DMS 273 (cell line): ENCODE measurements at regions not wholly inside any gene's neighbourhood (a gene's known extent, or its start where the extent isn't known, plus 50 kb on each side); places are given as distances from the start of the nearest gene placed in this dataset.

Experiments used
- DNase-seq: peaks from one replicate; lab custom pipeline; 2025; ENCODE audit not compliant: unreplicated experiment; lab: John Stamatoyannopoulos, UW

DNA sequence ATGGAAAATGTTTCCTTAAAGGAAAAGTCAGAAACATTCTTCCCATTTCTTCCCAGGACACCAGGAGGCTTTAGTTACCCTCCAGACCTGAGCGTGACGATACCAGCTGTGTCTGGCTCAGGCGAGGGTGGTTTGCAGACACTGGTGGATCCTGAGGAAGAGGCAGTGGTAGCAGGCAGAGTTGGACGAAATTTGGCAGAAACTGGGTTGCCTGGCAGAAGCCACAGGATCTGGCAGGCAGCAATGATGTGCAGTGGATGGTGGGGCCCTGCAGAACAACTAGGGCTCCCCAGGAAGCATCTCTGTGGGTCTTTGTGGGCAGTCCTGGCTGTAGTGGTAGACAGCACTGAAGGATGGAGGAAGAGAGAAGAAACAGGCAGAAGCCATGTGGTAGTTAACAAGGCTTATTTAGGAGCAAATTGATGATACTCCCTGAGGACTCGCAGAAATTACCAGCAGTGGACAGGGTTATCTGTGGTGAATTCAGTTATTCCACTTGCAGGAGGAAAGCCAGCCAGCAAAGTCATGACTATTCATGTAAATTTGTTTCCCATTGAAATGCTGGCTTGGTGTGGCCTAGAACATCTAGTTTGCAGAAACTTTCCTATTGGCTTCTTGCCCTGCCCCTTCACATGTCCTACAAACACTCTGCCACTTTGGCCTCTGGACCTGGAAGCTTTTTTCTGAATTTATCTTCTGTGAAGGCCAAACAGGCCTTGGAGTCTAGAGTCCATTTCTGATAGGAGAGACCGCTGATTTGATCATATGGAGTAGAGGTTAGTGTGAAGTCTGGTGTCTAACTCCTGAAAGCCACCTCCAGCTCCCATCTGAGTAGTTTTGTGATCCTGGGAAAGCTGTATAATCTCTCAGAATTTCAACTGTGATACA lies 212.0 kb downstream of the DMRT2 start:
- no peak for DNase-seq

DNA sequence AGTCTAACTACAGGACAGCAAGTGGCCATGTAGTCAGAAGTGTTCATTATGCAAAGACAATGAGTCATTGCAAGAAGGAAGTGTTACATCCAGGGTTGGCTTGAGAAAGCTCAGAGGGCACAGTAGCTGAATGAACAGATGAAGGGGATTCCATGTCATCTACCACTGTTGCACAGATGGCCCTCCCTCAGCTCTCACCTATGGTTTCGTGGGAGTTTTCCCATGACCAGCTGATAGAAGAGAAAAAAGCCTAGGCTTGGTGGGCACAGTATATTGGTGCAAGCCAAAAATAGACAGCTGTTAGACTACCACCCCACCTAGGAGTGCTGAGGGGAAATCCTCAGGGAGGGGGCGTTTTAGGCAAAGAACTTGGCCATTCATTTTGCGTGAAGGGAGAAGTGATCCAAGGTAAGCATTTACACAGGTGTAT lies 217.0 kb downstream of the DMRT2 start:
- no peak for DNase-seq

GRCh38 chr9:1267581-1267980 lies 217.4 kb downstream of the DMRT2 start:
- DNase-seq = no peak

- no peak for DNase-seq
Observed at GRCh38 chr9:1269533-1270315, 219.6 kb downstream of the DMRT2 start.

DNA sequence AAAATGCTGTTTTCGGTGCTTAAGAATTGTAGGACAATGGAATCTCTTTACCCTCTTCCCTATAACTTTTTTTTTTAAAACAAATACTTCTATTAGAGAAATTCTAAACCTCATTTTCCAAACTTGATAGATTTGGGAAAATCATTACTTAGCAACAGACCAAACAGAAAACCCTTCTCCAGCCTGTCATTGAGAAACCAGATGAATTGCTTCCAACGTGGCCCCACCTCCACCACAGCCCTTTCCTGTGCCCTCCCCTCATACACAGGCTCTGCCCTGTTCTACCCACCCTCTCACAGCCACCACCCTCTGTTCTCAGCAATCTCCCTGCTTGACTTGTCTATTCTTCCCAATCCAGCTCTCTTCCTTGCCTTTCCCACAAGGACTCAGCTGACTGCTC lies 221.2 kb downstream of the DMRT2 start:
- DNase-seq = no peak

DNA sequence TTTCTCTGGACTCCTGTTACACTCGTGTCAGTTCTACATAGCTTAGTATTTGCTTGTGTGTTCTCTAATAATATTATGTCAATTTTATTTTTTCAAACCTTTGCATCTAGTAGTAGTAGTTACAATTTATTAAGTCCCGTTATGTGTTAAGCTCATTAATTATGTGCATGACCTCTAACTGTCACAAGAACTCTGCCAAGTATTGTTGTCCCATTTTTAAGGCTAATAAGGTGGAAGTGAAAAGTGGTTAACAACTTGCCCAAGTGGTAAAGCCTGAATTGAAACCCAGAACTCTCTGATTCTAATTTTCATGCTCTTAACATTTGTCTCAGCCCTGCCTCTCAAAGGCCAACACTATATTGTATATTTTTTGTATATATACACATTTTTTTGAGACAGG lies 221.6 kb downstream of the DMRT2 start:
- DNase-seq = no peak

DNA sequence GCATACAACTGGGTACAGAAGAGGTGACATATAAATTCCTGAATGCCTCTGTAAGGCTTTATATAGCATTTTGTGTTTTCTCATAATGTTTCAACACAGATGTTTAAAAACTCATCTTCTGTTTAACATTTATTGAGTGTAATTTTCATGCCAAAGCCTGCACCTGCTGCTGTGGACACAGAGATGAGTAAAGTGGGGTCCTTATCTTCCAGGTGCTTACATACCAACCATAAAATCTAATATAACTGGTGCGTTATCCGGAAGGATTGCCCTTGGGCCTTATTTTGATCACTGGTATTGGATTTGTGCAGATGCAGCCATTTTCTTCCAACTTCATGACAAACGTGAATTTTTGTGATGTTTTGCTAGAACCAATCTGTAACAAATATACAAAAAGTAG lies 222.3 kb downstream of the DMRT2 start:
- DNase-seq = no peak

- no peak for DNase-seq
Observed at GRCh38 chr9:1273859-1274258, 223.7 kb downstream of the DMRT2 start.

DNA sequence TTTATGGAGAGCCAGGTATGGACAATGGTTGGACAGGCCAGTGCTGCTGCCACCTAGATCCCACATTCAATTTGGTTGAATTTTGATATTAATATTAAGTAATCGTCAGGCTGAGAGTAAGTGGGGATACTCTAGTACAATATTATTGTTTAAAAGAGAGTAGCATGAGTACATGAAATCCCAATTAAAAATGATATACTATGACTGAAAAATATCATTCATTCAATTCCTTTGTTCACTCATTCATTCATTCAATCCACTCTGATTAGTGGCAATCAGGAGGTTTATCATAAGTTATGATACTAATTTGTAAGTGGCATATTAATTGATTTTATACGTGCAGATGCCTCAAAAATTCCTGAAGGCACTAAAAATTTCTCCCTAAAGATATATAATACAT lies 224.2 kb downstream of the DMRT2 start:
- no peak for DNase-seq

GRCh38 chr9:1276474-1276873 lies 226.3 kb downstream of the DMRT2 start:
- no peak for DNase-seq

GRCh38 chr9:1284727-1285126 lies 234.6 kb downstream of the DMRT2 start:
- DNase-seq = no peak

DNA sequence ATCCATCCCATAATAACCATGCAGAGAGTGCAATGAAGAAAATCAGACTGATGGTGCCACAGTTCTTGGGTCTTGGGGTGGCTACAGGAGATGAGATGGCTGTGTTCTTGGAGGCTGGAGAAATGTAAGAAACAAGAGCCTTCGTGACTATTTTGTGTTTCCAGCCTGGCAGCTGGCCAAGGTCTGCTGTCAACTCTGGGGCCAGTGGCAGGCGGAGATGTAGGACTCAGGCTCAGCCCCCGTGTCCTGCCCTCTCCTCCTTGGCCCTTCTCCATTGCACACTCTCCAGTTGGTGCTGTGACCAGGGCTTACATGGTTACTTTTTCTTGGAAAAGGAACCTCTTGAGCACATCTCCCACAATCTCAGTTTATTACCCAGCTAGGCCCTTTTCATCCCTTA lies 235.4 kb downstream of the DMRT2 start:
- peak; percentile 2 for DNase-seq

DNA sequence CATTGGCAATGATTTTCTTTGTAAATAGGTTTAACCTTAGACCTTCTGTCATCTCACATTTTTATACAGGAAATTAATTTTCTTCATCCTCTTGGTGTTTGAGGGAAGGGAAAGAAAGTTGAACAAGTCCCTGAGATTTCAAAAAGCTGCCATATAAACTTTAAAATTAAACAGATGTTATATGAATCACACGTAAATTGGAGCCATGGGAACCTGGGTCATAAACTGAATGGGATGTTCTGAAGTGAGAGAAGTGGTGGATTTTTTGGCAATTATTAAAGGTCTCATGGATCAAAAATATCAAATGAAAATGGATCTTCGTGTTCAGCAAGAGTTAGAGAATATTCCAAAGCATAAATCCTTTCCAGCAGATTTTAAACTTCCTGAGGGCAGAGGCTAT lies 242.2 kb downstream of the DMRT2 start:
- DNase-seq = no peak

GRCh38 chr9:1294641-1295258 lies 244.6 kb downstream of the DMRT2 start:
- DNase-seq = no peak

DNA sequence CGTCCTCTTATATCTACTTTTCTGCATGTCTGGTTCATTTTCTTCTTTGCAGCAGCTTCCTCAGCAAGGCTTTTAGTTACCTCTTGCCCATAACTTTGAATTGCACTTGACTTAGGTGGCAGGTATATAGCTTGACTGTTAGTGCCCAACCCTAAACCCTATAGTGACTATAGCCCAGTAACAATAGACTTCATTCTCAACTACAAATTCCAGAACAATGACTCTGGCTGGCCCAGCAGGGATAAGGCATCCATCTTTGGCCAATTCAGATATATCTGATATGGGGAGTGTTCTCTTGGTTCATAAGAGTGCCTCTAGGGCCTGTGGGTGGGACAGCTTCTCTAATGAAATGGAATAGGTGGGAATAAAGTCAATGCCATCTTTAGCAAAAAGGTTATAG lies 246.2 kb downstream of the DMRT2 start:
- DNase-seq = no peak

DNA sequence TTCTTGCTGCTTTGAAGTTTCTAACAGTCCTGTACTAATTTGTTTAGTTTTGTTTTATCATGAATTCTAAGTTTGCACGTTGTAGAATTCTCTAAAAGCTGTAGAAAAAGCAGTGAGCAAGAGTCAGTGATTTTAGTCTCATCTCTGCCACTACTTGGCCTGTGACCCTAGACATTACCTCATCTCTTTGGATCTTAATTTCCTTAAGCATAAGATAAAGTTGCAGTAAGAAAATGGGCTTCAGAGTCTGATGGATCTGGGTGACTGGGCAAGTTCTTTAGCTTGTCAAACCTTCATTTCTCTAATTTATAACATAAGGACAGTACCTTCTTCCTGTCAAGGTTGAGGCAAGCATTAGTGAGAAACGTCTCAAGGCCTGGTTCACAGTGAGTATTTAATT lies 247.9 kb downstream of the DMRT2 start:
- no peak for DNase-seq

GRCh38 chr9:1300941-1301340 lies 250.8 kb downstream of the DMRT2 start:
- no peak for DNase-seq

- DNase-seq = no peak
Observed at GRCh38 chr9:1303932-1304331, 253.8 kb downstream of the DMRT2 start.

DNA sequence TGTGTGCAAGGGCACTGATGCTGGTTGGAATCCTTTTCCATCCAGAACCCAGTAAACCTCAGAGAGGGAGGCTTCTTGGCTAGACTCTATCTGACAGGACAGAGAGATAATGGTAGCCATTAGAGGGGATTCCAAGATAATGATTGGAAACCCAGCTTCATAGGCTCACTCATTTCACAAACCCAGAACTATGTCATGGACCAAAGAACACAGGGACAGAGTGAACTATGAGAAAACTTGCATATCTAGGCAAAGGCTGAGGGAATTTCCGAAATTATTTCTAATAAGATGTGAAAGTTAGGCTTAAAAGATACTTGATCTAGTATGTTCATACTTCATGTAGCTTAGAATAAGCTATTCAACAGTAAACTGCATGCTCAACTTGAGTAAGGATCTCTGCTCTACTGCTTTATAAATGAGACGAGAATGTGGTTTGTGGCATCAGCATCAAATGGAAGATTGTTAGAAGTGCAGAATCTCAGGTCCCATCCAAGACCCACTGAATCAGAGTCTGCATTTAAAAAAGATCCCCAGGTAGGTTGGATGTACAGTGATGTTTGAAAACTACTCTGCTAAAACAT lies 261.4 kb downstream of the DMRT2 start:
- no peak for DNase-seq

- no peak for DNase-seq
Observed at GRCh38 chr9:1319436-1319835, 269.3 kb downstream of the DMRT2 start.

- no peak for DNase-seq
Observed at GRCh38 chr9:1320051-1320557, 269.9 kb downstream of the DMRT2 start.
